GF-D8 (cell line): ENCODE measurements at regions not wholly inside any gene's neighbourhood (a gene's known extent, or its start where the extent isn't known, plus 50 kb on each side); places are given as distances from the start of the nearest gene placed in this dataset.

Experiments used
- DNase-seq: peaks from one replicate; lab custom pipeline; 2025; lab: John Stamatoyannopoulos, UW

GRCh38 chr17:72578817-72579470, 458.1 kb downstream of the SOX9 start:
- no peak for DNase-seq

DNA sequence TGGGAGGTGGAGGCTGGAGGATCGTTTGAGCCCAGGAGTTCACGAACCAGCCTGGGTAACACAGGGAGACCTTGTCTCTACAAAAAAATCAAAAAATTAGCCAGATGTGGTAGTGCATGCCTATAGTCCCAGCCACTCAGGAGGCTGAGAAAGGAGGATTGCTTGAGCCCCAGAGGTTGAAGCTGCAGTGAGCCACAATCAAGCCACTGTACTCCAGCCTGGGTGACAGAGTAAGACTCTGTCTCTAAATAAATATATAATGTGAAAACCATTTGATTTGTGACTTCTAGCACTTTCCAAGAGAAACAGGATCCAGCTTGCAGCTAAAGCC, 459.1 kb downstream of the SOX9 start:
- no peak for DNase-seq

GRCh38 chr17:72580321-72581127, 459.7 kb downstream of the SOX9 start:
- DNase-seq: no peak

- DNase-seq: no peak
Measured at GRCh38 chr17:72587156-72587555, 466.3 kb downstream of the SOX9 start.

DNA sequence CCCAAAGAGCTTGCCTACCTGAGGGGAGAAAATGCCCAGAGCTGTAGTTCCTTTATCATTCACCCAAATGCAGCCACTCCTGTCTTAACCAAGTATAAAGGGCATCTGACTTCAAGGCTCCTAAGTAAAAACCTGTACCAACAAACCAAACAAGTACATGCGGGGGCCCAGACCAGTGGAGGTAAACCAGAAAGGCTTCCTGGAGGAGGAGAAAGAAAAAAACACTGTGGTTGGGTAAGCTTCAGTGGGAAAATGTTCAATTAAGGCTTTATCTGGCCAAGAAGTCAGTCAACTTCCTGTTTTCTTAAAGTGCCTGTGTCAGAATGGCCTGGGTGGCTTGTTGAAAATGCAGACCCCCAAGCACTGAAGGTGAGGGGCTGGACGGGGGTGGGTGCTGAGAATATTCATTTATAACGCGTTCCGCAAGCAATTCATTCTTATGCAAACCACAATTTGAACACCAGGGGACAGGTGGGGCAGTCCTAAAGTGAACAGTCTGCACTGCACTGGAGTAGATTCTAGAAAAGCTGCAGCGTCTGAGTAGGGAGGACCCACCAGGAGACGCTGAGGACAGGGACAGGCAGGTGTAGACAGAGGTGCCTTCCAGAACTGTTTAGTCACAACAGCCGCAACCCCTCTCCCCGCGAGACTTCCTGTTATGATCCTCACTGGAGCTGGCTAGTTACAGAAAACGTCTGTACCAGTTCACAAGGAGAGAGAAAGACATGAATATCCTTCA, 467.1 kb downstream of the SOX9 start:
- peak; percentile 8 for DNase-seq

DNA sequence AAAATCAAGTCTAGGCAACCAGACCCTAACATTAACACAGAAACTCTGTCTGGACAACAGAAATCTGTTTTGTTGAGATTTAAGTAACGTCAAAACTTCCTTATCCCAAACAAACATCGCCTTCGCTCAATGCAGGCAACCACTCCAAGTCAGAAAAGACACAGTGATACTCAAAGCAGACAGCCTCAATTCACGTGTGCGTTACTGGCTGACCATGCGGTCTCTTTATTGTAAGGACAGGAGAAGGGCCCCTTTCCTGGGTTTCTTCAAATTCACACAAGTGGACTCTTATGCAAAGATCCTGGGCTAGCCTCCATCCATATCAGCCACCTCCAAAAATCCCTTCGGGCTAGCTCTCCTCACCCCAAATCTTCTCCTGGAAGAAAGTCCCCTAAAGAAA, 467.7 kb downstream of the SOX9 start:
- no peak for DNase-seq

GRCh38 chr17:72588961-72589360, 468.1 kb downstream of the SOX9 start:
- DNase-seq: no peak

- DNase-seq: no peak
Measured at GRCh38 chr17:72590382-72590781, 469.6 kb downstream of the SOX9 start.

- no peak for DNase-seq
Measured at GRCh38 chr17:72590882-72591281, 470.1 kb downstream of the SOX9 start.

GRCh38 chr17:72591289-72592241, 470.7 kb downstream of the SOX9 start:
- no peak for DNase-seq

GRCh38 chr17:72592242-72592966, 471.6 kb downstream of the SOX9 start:
- no peak for DNase-seq

GRCh38 chr17:72592967-72593325, 472.1 kb downstream of the SOX9 start:
- no peak for DNase-seq

- DNase-seq: no peak
Measured at GRCh38 chr17:72594248-72594647, 473.4 kb downstream of the SOX9 start.
